HL-60 (cell line): ENCODE measurements at regions not wholly inside any gene's neighbourhood (a gene's known extent, or its start where the extent isn't known, plus 50 kb on each side); places are given as distances from the start of the nearest gene placed in this dataset.

Source experiments
- DNase-seq, 2 experiments: peaks; one replicate each; pipeline ENCODE4 v3.0.0-alpha.2; 2010 to 2020; ENCODE audit warnings: low read depth in 1 of 2, low spot score in 1 of 2
- H3K27ac ChIP-seq: fragments of 250-450 bp; sonication (Bioruptor Pico); replicated peaks from 2 replicates; pipeline ENCODE4 v1.5.1; 2020; ENCODE audit warnings: mild to moderate bottlenecking, moderate library complexity
- H3K27me3 ChIP-seq: fragments of 250-450 bp; sonication (Bioruptor Pico); 2 replicates; pipeline ENCODE4 v1.5.1; 2021; ENCODE audit warnings: mild to moderate bottlenecking, moderate library complexity; ENCODE audit not compliant: insufficient read depth, poor library complexity, severe bottlenecking
- H3K4me3 ChIP-seq: replicated peaks from 2 replicates; pipeline ENCODE4 v1.5.1; 2011; ENCODE audit warnings: mild to moderate bottlenecking, control low read depth, low read length; ENCODE audit not compliant: insufficient read depth
- GABPA ChIP-seq: IDR thresholded peaks from 2 replicates; pipeline ENCODE4 v1.6.1; 2012; ENCODE audit warnings: low read depth
- POLR2AphosphoS5 ChIP-seq: IDR thresholded peaks from 2 replicates; pipeline ENCODE4 v1.6.1; 2012; ENCODE audit warnings: low read depth
- REST ChIP-seq: IDR thresholded peaks from 2 replicates; pipeline ENCODE4 v1.6.1; 2012; ENCODE audit warnings: low read depth; ENCODE audit not compliant: insufficient replicate concordance
- SPI1 ChIP-seq: IDR thresholded peaks from 2 replicates; pipeline ENCODE4 v1.6.1; 2012; ENCODE audit warnings: low read depth, mild to moderate bottlenecking, borderline replicate concordance
- TF ChIP-seq, protein P1 (sequence below): IDR thresholded peaks from one replicate; pipeline ENCODE4 v1.5.1; 2011; ENCODE audit warnings: low read length, control low read depth, inconsistent platforms; ENCODE audit not compliant: insufficient read depth

DNA sequence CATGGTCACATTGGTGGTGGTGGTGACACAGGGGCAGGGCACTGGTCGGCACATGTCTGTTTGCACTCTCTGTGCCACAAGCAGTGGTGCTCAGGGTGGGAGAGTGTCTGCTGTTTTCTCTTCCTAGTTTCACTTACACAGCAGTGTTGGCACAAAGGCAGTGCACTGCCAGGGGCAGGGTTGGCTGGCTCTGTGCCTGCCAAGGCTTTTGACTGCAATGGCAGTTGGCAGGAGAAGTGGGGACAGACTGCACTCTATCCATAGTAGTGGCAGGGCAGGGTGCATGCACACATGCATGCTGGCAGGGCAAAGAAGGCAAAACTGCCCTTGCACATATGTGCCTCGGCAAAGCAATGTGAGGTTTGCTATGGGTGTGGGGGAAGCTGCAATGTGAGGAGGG is 635.9 kb downstream of the SUCLG1 start:
- Histone ChIP-seq H3K27ac (no peak overlapping the region), H3K27me3 (no peaks in the 10 kb centered on the region), H3K4me3 (no peak overlapping the region)
- TF ChIP-seq REST (no peak), SPI1 (no peak), POLR2AphosphoS5 (no peak), GABPA (no peak)
- TF ChIP-seq, protein P1, sequence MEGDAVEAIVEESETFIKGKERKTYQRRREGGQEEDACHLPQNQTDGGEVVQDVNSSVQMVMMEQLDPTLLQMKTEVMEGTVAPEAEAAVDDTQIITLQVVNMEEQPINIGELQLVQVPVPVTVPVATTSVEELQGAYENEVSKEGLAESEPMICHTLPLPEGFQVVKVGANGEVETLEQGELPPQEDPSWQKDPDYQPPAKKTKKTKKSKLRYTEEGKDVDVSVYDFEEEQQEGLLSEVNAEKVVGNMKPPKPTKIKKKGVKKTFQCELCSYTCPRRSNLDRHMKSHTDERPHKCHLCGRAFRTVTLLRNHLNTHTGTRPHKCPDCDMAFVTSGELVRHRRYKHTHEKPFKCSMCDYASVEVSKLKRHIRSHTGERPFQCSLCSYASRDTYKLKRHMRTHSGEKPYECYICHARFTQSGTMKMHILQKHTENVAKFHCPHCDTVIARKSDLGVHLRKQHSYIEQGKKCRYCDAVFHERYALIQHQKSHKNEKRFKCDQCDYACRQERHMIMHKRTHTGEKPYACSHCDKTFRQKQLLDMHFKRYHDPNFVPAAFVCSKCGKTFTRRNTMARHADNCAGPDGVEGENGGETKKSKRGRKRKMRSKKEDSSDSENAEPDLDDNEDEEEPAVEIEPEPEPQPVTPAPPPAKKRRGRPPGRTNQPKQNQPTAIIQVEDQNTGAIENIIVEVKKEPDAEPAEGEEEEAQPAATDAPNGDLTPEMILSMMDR, result no peak
- DNase-seq, result no peak

DNA sequence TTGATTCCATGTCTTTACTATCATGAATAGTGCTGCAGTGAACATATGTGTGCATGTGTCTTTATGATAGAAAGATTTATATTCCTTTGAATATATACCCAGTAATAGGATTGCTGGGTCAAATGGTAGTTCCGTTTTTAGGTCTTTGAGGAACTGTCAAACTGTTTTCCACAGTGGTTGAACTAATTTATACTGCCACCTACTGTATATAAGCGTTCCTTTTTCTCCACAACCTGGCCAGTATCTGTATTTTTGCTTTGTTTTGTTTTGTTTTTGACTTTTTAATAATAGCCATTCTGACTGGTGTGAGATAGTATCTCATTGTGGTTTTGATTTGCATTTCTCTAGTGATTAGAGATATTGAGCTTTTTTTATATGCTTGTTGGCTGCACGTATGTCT is 641.6 kb downstream of the SUCLG1 start:
- Histone ChIP-seq H3K27me3 (no peaks in the 10 kb centered on the region), H3K4me3 (no peak overlapping the region), H3K27ac (no peak overlapping the region)
- TF ChIP-seq REST (no peak), POLR2AphosphoS5 (no peak), GABPA (no peak), SPI1 (peak; percentile 77; the same call in 1 of the 2 replicates)
- peak in 1 of 2 experiments; percentile 3 for DNase-seq

- Histone ChIP-seq H3K27me3 (no peaks in the 10 kb centered on the region), H3K4me3 (no peak overlapping the region), H3K27ac (no peak overlapping the region)
- TF ChIP-seq POLR2AphosphoS5 (no peak), REST (no peak), GABPA (no peak), SPI1 (no peak)
- TF ChIP-seq, protein P1, result no peak
- no peak for DNase-seq
These were observed 650.2 kb downstream of the SUCLG1 start for GRCh38 chr2:83808878-83809277.
